Panc1 (cell line): ENCODE measurements at regions not wholly inside any gene's neighbourhood (a gene's known extent, or its start where the extent isn't known, plus 50 kb on each side); places are given as distances from the start of the nearest gene placed in this dataset.

Experiments used
- ATAC-seq: fragments of 200-7000 bp; cut with Tn5 transposase; 2 replicates; pipeline ENCODE4 v1.9.1; 2020; ENCODE audit warnings: mild to moderate bottlenecking, moderate library complexity
- BruUV-seq: library from RNA; stranded (reverse); fragments of 400-500 nt; replicated peaks from 2 replicates; lab custom pipeline; 2021; lab: Mats Ljungman, UMichigan
- CTCF ChIA-PET: fragments of 300-600 bp; sonication (Branson Sonifier 250); formaldehyde crosslinking; loops from one replicate; lab custom pipeline; 2022; ENCODE audit warnings: antibody characterized with exemption; lab: Charles Lee
- POLR2A ChIA-PET: fragments of 300-600 bp; sonication (Branson Sonifier 250); formaldehyde crosslinking; loops from one replicate; lab custom pipeline; 2022; ENCODE audit warnings: antibody characterized with exemption; lab: Charles Lee
- DNase-seq: peaks from one replicate; pipeline ENCODE4 v3.0.0-alpha.2; 2010; ENCODE audit warnings: low read depth, low spot score
- H3K27ac ChIP-seq: 2 replicates; pipeline ENCODE4 v1.5.1; 2011; ENCODE audit warnings: mild to moderate bottlenecking, low read length, inconsistent platforms
- H3K27me3 ChIP-seq: fragments of 200-500 bp; sonication (Bioruptor generic); 2 replicates; pipeline ENCODE4 v1.6.0; 2014; ENCODE audit warnings: low read length, inconsistent platforms; ENCODE audit not compliant: control insufficient read depth, insufficient read depth
- H3K36me3 ChIP-seq: fragments of 200-500 bp; sonication (Bioruptor generic); 2 replicates; pipeline ENCODE4 v1.5.1; 2014; ENCODE audit warnings: inconsistent platforms, mild to moderate bottlenecking, low read length, moderate library complexity; ENCODE audit not compliant: control insufficient read depth, insufficient read depth
- H3K4me1 ChIP-seq: 2 replicates; pipeline ENCODE4 v1.5.1; 2011; ENCODE audit warnings: inconsistent platforms, mild to moderate bottlenecking, low read length, moderate library complexity; ENCODE audit not compliant: control insufficient read depth, insufficient read depth
- H3K4me3 ChIP-seq, 2 experiments: 2 replicates each; pipeline ENCODE4 v1.5.1; 2011 to 2012; ENCODE audit warnings: low read depth in 2 of 2, low read length in 2 of 2, mild to moderate bottlenecking in 2 of 2, inconsistent platforms in 1 of 2, moderate library complexity in 1 of 2
- H3K9me3 ChIP-seq: fragments of 200-500 bp; sonication (Bioruptor generic); 2 replicates; pipeline ENCODE4 v1.5.1; 2014; ENCODE audit warnings: low read depth, mild to moderate bottlenecking, inconsistent platforms, low read length, moderate library complexity; ENCODE audit not compliant: control insufficient read depth, insufficient read depth
- CTCF ChIP-seq: fragments of 450-650 bp; IDR thresholded peaks from 2 replicates; pipeline ENCODE4 v1.5.1; 2017; ENCODE audit warnings: mild to moderate bottlenecking
- POLR2AphosphoS5 ChIP-seq: IDR thresholded peaks from 2 replicates; pipeline ENCODE4 v1.6.1; 2012; ENCODE audit warnings: mild to moderate bottlenecking, low read depth, low read length, moderate library complexity
- REST ChIP-seq, 2 experiments: IDR thresholded peaks; 2 replicates each; pipeline ENCODE4 v1.6.1; 2011 to 2012; ENCODE audit warnings: low read depth in 2 of 2, control low read depth in 1 of 2, low read length in 1 of 2, mild to moderate bottlenecking in 1 of 2, moderate library complexity in 1 of 2; ENCODE audit not compliant: insufficient read depth in 1 of 2
- SIN3A ChIP-seq: IDR thresholded peaks from 2 replicates; pipeline ENCODE4 v1.6.1; 2012; ENCODE audit warnings: low read depth, mild to moderate bottlenecking, low read length, moderate library complexity, borderline replicate concordance; ENCODE audit not compliant: insufficient read depth
- TCF7L2 ChIP-seq: IDR thresholded peaks from 2 replicates; pipeline ENCODE4 v1.6.1; 2011; ENCODE audit warnings: mild to moderate bottlenecking, low read depth, low read length, inconsistent platforms
- in situ Hi-C: cut with HindIII; loops from 2 replicates; pipeline ENCODE4 v1.10.0; 2016; ENCODE audit warnings: low sequenced_read_pairs, low pct_unique_long_range_greater_than_20kb
- intact Hi-C: fragments of 100-400 bp; cut with micrococcal nuclease; formaldehyde crosslinking; loops from one replicate; pipeline ENCODE4 v1.10.0; 2022; ENCODE audit not compliant: unreplicated experiment

- Histone ChIP-seq H3K4me1 (no peaks in the 10 kb centered on the region), H3K36me3 (no peaks in the 10 kb centered on the region), H3K27me3 (no peaks in the 10 kb centered on the region), H3K27ac (no peak overlapping the region), H3K9me3 (no peaks in the 10 kb centered on the region), H3K4me3 (no peak overlapping the region)
- CTCF ChIA-PET, result no interaction called here
- in situ Hi-C loops (no loop called here), intact Hi-C loops (no loop called here)
- ATAC-seq, result no peak
- BruUV-seq, result no TSS peak
- TF ChIP-seq REST (IDR thresholded peaks at IDR 0.05; ENCODE audit: insufficient read depth in 1 of 2, low read depth in 2 of 2, low read length in 1 of 2) (no peak), POLR2AphosphoS5 (no peak), CTCF (no peak), SIN3A (no peak), TCF7L2 (no peak)
- POLR2A ChIA-PET, result no interaction called here
- no peak for DNase-seq
Observed at GRCh38 chr5:67265951-67266350, 69.4 kb upstream of the CD180 start.

DNA sequence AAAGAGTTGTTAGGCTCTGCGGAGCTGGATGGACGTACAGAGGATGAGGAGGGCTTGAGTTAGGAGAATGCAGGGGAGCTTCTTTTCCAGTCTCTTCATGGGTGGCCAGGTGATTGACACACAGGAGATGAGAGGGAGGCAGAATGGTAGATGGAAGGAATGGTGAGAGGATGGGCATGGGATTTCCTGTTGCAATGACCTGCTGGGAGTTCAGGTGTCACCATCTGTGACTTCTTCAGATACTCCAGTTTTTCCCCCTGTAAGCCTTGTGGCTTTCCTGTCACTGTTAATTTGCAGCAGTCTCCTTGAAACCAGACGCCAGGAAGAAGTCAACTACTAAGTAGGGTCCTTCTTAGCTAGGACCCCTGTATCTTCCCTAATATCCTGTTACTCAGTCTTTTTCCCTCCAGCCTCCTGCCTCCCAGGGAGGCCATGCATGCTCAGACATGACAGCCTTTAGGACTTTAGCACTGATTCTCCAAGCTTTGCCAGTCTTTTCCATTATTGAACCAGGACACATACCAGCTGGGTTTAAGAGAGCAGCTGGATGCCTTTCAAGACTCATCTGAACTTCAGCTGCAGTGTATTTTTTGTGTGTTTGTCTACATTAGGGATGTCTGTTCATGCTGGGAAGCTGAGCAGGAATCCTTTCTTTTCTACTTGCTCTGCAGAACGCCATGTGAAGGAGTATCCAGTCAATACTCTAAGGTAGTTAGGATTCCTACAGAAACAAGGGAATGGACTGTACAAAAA lies 67.2 kb upstream of the CD180 start:
- no peak for TF ChIP-seq TCF7L2
- no peak for TF ChIP-seq SIN3A
- no peak for TF ChIP-seq CTCF
- no peak for TF ChIP-seq POLR2AphosphoS5
- no peak for TF ChIP-seq REST (IDR thresholded peaks at IDR 0.05; ENCODE audit: insufficient read depth in 1 of 2, low read depth in 2 of 2, low read length in 1 of 2)
- ChIA-PET POLR2A (interaction anchor here (0.6 kb wide), 1 partner anchor 220 kb away, joined by 3 read pairs; no protein-coding TSS in a partner anchor), CTCF (no interaction called here)
- Histone ChIP-seq H3K27ac (no peak overlapping the region), H3K27me3 (no peaks in the 10 kb centered on the region), H3K9me3 (no peaks in the 10 kb centered on the region), H3K4me3 (no peak overlapping the region), H3K36me3 (no peaks in the 10 kb centered on the region; the same call in 1 of the 2 replicates), H3K4me1 (no peaks in the 10 kb centered on the region)
- no peak for DNase-seq
- BruUV-seq, result no TSS peak
- intact Hi-C loops (no loop called here), in situ Hi-C loops (no loop called here)
- no peak for ATAC-seq
